ENCODE measurements at regions not wholly inside any gene's neighbourhood (a gene's known extent, or its start where the extent isn't known, plus 50 kb on each side); places are given as distances from the start of the nearest gene placed in this dataset.

DNA sequence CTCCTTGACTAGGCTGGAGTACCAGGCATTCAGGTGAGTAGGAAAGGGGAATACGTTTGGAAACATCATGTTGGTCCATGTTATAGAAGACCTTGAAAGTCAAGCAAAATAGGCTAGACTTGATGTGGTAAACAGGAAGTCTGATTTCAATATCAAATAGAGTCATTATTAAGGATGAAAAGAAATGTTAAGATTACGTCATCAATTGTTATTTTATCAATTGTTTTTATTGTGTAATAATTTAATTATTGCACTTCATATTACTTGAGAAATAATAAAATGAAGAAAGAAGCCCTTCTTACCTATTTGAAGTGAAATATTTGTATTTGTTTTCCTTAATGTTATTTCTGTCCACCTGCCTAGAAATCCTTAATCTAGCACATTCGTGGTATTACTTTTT lies 361.0 kb upstream of the HAND2 start:
- in situ Hi-C loops (cut with MboI): no loop called here
- TF ChIP-seq EZH2 (IDR thresholded peaks at IDR 0.05; ENCODE audit: insufficient read depth, poor library complexity, severe bottlenecking) (no peak), EZH2phosphoT487 (IDR thresholded peaks at IDR 0.05; ENCODE audit: insufficient read depth, low read depth) (no peak)
- WGBS, 2 experiments (ENCODE audit: low coverage in 1 of 2, low lambda C conversion rate in 2 of 2, missing lambda C conversion rate in 2 of 2): 64 to 66% methylated on average over 3 of the region's 3 CpGs

DNA sequence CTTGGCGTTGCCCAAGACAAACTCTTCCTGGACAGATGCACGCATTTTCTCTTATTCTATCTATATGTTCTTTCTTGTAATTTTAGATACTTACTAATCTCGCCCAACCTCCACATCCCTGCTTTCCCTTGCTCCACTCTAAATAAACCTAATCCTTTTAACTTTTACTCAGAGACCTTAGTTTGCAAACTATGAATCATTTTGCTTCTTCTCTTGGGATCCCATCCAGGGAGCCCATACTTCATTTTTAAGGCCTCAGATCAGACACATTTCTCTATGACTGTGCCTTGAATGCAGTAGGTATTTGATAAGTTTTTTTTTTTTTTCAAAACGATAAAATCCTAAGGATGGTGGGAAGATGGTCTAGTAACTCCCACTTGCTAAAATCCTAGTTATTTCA lies 353.8 kb upstream of the HAND2 start:
- H3K79me2 ChIP-seq (ENCODE audit: insufficient read depth): no peaks in the 10 kb centered on the region
- no peaks in the 10 kb centered on the region for H3K9me3 ChIP-seq (ENCODE audit: low read depth)
- WGBS, 2 experiments (ENCODE audit: low coverage in 1 of 2, low lambda C conversion rate in 2 of 2, missing lambda C conversion rate in 2 of 2): 81 to 86% methylated on average over 4 of the region's 4 CpGs
- H3F3A ChIP-seq (ENCODE audit: insufficient read depth): 0 out of 2 replicates have a peak, but pooled peaks cover 3% of the 10 kb centered on the region
- H3K4me3 ChIP-seq: no peak overlapping the region
- H4K20me1 ChIP-seq (ENCODE audit: insufficient read depth): no peaks in the 10 kb centered on the region
- H3K9ac ChIP-seq: no peak overlapping the region
- no peak for TF ChIP-seq EZH2 (IDR thresholded peaks at IDR 0.05; ENCODE audit: insufficient read depth, poor library complexity, severe bottlenecking)
- no peaks in the 10 kb centered on the region for H3K27me3 ChIP-seq (replicated peaks; ENCODE audit: insufficient read depth)
- H3K4me1 ChIP-seq (ENCODE audit: insufficient read depth): no peaks in the 10 kb centered on the region; the same call in 1 of the 2 replicates
- no peak overlapping the region for H2AFZ ChIP-seq
- H3K9me2 ChIP-seq (ENCODE audit: insufficient read depth): no peaks in the 10 kb centered on the region
- in situ Hi-C loops (cut with MboI): no loop called here
- no peak overlapping the region for H3K4me2 ChIP-seq (ENCODE audit: unreplicated experiment)
- DNase-seq: peak; percentile 49
- H3K36me3 ChIP-seq (ENCODE audit: low read depth): no peaks in the 10 kb centered on the region
- no peak overlapping the region for H3K27ac ChIP-seq

More for the DNA sequence above, 361.0 kb upstream of the HAND2 start:
- H3K79me2 ChIP-seq (ENCODE audit: insufficient read depth): no peaks in the 10 kb centered on the region
- H3K4me1 ChIP-seq (ENCODE audit: insufficient read depth): no peaks in the 10 kb centered on the region
- no peak overlapping the region for H2AFZ ChIP-seq
- H3K4me2 ChIP-seq (ENCODE audit: unreplicated experiment): no peak overlapping the region
- no peaks in the 10 kb centered on the region for H4K20me1 ChIP-seq (ENCODE audit: insufficient read depth)
- H3K9me3 ChIP-seq (ENCODE audit: low read depth): no peaks in the 10 kb centered on the region
- no peaks in the 10 kb centered on the region for H3K9me2 ChIP-seq (ENCODE audit: insufficient read depth)
- H3K4me3 ChIP-seq: no peak overlapping the region
- DNase-seq: no peak
- no peaks in the 10 kb centered on the region for H3F3A ChIP-seq (ENCODE audit: insufficient read depth)
- no peak overlapping the region for H3K27ac ChIP-seq
- no peaks in the 10 kb centered on the region for H3K27me3 ChIP-seq (replicated peaks; ENCODE audit: insufficient read depth)
- H3K9ac ChIP-seq: no peak overlapping the region
- no peaks in the 10 kb centered on the region for H3K36me3 ChIP-seq (ENCODE audit: low read depth)

DNA sequence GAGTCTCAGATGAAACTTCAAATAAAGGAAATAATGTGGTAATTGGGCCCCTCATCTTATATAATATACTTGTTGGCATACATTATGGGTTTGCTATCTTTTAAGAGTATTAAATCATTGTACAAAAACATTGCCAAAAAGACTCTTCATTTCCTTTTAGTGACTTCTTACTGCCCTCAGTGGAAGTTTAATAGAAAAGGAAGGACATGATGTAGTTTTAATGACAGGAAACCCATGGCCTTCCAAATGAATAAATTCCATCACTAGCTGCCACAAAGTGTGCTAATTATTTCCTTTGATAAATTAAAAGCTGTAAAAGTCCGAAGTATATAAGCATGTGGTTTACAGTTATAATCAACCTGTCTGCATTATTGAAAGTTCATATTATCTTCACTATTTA lies 350.9 kb upstream of the HAND2 start:
- no peaks in the 10 kb centered on the region for H3K79me2 ChIP-seq (ENCODE audit: insufficient read depth)
- in situ Hi-C loops (cut with MboI): no loop called here
- 29 to 31% methylated on average over 1 of the region's 1 CpG for WGBS, 2 experiments (ENCODE audit: low coverage in 1 of 2, low lambda C conversion rate in 2 of 2, missing lambda C conversion rate in 2 of 2)

DNA sequence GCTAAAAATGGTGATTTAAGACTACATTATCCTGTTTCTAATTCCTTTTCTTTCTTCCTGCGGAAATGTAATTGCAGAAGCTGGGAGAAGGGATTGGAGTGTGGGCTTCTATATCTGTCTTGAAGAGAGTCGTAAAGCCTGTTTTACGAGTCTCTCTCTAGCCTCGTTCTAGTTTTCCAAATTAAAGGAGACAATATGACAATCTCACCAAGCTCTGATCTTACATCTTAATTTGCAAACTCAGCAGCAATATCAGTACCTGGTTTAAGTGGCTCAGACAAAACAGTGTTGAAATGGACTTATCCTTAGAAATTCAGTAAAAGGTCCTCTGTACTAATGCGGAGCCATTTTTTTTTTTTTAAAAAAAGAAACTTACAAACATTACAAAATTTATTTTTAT lies 349.5 kb upstream of the HAND2 start:
- Histone ChIP-seq H3K9ac (no peak overlapping the region), H3K4me1 (ENCODE audit: insufficient read depth) (no peaks in the 10 kb centered on the region; the same call in 1 of the 2 replicates), H4K20me1 (ENCODE audit: insufficient read depth) (no peaks in the 10 kb centered on the region), H2AFZ (no peak overlapping the region), H3K9me2 (ENCODE audit: insufficient read depth) (no peaks in the 10 kb centered on the region), H3F3A (ENCODE audit: insufficient read depth) (0 out of 2 replicates have a peak, but pooled peaks cover under 1% of the 10 kb centered on the region), H3K79me2 (ENCODE audit: insufficient read depth) (no peaks in the 10 kb centered on the region), H3K27me3 (replicated peaks; ENCODE audit: insufficient read depth) (no peaks in the 10 kb centered on the region), H3K4me2 (ENCODE audit: unreplicated experiment) (no peak overlapping the region), H3K4me3 (no peak overlapping the region), H3K9me3 (ENCODE audit: low read depth) (no peaks in the 10 kb centered on the region), H3K36me3 (ENCODE audit: low read depth) (no peaks in the 10 kb centered on the region), H3K27ac (no peak overlapping the region)
- TF ChIP-seq EZH2phosphoT487 (IDR thresholded peaks at IDR 0.05; ENCODE audit: insufficient read depth, low read depth) (no peak), EZH2 (IDR thresholded peaks at IDR 0.05; ENCODE audit: insufficient read depth, poor library complexity, severe bottlenecking) (no peak)
- no peak for DNase-seq
- 54 to 57% methylated on average over 5 of the region's 5 CpGs for WGBS, 2 experiments (ENCODE audit: low coverage in 1 of 2, low lambda C conversion rate in 2 of 2, missing lambda C conversion rate in 2 of 2)
- in situ Hi-C loops (cut with MboI): no loop called here

More for the DNA sequence above, 350.9 kb upstream of the HAND2 start:
- H3K4me2 ChIP-seq (ENCODE audit: unreplicated experiment): no peak overlapping the region
- no peaks in the 10 kb centered on the region for H3K36me3 ChIP-seq (ENCODE audit: low read depth)
- H3K27ac ChIP-seq: no peak overlapping the region
- H3F3A ChIP-seq (ENCODE audit: insufficient read depth): 0 out of 2 replicates have a peak, but pooled peaks cover 3% of the 10 kb centered on the region
- H3K27me3 ChIP-seq (replicated peaks; ENCODE audit: insufficient read depth): no peaks in the 10 kb centered on the region
- TF ChIP-seq EZH2phosphoT487 (IDR thresholded peaks at IDR 0.05; ENCODE audit: insufficient read depth, low read depth) (no peak), EZH2 (IDR thresholded peaks at IDR 0.05; ENCODE audit: insufficient read depth, poor library complexity, severe bottlenecking) (no peak)
- no peak for DNase-seq
- H3K9ac ChIP-seq: no peak overlapping the region
- no peaks in the 10 kb centered on the region for H3K9me3 ChIP-seq (ENCODE audit: low read depth)
- H3K4me1 ChIP-seq (ENCODE audit: insufficient read depth): no peaks in the 10 kb centered on the region; the same call in 1 of the 2 replicates
- H3K9me2 ChIP-seq (ENCODE audit: insufficient read depth): no peaks in the 10 kb centered on the region
- no peaks in the 10 kb centered on the region for H4K20me1 ChIP-seq (ENCODE audit: insufficient read depth)
- no peak overlapping the region for H2AFZ ChIP-seq
- no peak overlapping the region for H3K4me3 ChIP-seq

DNA sequence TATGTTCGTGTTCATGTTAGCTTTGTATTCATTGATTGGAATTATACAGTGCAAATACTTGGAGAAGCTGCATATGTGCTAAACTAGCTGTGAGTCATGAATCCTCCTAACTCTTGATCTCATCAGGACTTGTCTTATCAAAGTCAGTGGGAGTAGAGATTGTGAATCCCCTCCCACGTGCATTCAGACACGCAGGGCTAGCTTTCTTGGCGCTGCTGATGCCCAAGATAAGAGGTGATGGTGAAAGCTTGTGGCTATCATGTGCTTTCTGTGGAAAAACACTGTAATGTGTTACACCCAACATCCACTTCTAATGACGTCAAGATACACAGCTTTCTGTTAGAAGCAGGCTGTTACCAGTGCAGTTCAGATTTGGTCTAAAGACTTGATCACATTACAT lies 348.7 kb upstream of the HAND2 start:
- H3K36me3 ChIP-seq (ENCODE audit: low read depth): no peaks in the 10 kb centered on the region
- in situ Hi-C loops (cut with MboI): no loop called here
- H3K9me2 ChIP-seq (ENCODE audit: insufficient read depth): no peaks in the 10 kb centered on the region
- H3K4me2 ChIP-seq (ENCODE audit: unreplicated experiment): no peak overlapping the region
- TF ChIP-seq EZH2 (IDR thresholded peaks at IDR 0.05; ENCODE audit: insufficient read depth, poor library complexity, severe bottlenecking) (no peak), EZH2phosphoT487 (IDR thresholded peaks at IDR 0.05; ENCODE audit: insufficient read depth, low read depth) (no peak)
- H3K9ac ChIP-seq: no peak overlapping the region
- H3F3A ChIP-seq (ENCODE audit: insufficient read depth): no peaks in the 10 kb centered on the region
- WGBS, 2 experiments (ENCODE audit: low coverage in 1 of 2, low lambda C conversion rate in 2 of 2, missing lambda C conversion rate in 2 of 2): 31 to 32% methylated on average over 5 of the region's 5 CpGs
- no peak overlapping the region for H3K4me3 ChIP-seq
- no peaks in the 10 kb centered on the region for H3K79me2 ChIP-seq (ENCODE audit: insufficient read depth)
- H2AFZ ChIP-seq: no peak overlapping the region
- DNase-seq: peak; percentile 39
- no peaks in the 10 kb centered on the region for H3K27me3 ChIP-seq (replicated peaks; ENCODE audit: insufficient read depth)
- H3K4me1 ChIP-seq (ENCODE audit: insufficient read depth): no peaks in the 10 kb centered on the region
- no peaks in the 10 kb centered on the region for H4K20me1 ChIP-seq (ENCODE audit: insufficient read depth)
- no peak overlapping the region for H3K27ac ChIP-seq
- H3K9me3 ChIP-seq (ENCODE audit: low read depth): no peaks in the 10 kb centered on the region

Data from GM23248 (cell line).